ENCODE measurements at regions not wholly inside any gene's neighbourhood (a gene's known extent, or its start where the extent isn't known, plus 50 kb on each side); places are given as distances from the start of the nearest gene placed in this dataset.

DNA sequence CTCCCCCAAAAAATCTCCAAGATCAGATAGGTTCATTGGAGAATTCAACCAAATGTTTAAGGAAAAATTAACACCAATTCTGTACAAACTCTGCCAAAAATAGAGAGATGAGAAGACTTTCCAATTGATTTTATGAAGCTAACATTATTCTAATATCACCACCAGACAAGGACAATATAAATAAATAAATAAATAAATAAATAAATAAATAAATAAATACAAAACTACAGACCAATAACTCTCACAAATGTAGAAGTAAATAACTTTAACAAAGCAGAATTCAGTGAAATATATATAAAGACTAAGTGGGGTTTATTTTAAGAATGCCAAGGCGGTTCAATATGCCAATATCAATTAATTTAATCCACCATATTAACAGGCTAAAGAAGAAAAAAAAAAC, 425.9 kb upstream of the GHITM start:
- Histone ChIP-seq H3K4me3 (no peak overlapping the region), H3K36me3 (no peaks in the 10 kb centered on the region), H3K4me1 (ENCODE audit: insufficient read depth) (no peaks in the 10 kb centered on the region), H3K27me3 (no peaks in the 10 kb centered on the region), H3K27ac (no peak overlapping the region), H3K9me3 (no peaks in the 10 kb centered on the region)
- intact Hi-C loops (cut with DNase I) = no loop called here
- TF ChIP-seq EP300 (IDR thresholded peaks at IDR 0.05) (no peak), POLR2A (IDR thresholded peaks at IDR 0.05) (no peak)
- TF ChIP-seq, protein P1, sequence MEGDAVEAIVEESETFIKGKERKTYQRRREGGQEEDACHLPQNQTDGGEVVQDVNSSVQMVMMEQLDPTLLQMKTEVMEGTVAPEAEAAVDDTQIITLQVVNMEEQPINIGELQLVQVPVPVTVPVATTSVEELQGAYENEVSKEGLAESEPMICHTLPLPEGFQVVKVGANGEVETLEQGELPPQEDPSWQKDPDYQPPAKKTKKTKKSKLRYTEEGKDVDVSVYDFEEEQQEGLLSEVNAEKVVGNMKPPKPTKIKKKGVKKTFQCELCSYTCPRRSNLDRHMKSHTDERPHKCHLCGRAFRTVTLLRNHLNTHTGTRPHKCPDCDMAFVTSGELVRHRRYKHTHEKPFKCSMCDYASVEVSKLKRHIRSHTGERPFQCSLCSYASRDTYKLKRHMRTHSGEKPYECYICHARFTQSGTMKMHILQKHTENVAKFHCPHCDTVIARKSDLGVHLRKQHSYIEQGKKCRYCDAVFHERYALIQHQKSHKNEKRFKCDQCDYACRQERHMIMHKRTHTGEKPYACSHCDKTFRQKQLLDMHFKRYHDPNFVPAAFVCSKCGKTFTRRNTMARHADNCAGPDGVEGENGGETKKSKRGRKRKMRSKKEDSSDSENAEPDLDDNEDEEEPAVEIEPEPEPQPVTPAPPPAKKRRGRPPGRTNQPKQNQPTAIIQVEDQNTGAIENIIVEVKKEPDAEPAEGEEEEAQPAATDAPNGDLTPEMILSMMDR (IDR thresholded peaks at IDR 0.05) = no peak
- DNase-seq = no peak
- 46 to 100% (median 98%) methylated on average over 1 of the region's 1 CpG for whole genome bisulfite sequencing, 3 donors

DNA sequence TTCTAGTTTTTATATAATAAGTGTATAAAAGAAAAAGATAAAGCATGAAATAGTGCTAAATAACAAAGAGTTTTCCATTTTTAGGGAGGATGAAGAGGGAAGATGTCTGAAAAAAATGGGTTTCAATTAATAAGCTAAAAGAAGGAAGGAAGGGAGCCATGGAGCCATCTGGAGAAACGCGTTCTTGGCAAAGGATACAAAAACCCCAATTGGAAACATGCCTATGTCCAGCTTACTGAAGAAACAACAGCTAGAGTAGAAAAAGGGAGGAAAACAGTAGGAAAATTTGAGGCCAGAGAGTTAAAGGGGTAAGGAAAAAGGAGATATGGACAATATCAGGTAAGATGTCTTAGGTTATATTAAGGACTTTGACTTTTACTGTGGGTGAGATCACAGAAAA, 416.2 kb upstream of the GHITM start:
- intact Hi-C loops (cut with DNase I) = no loop called here
- DNase-seq = no peak
- H3K27me3 ChIP-seq = no peaks in the 10 kb centered on the region
- no peaks in the 10 kb centered on the region for H3K4me1 ChIP-seq (ENCODE audit: insufficient read depth)
- H3K4me3 ChIP-seq = no peak overlapping the region
- TF ChIP-seq POLR2A (IDR thresholded peaks at IDR 0.05) (no peak), EP300 (IDR thresholded peaks at IDR 0.05) (no peak)
- TF ChIP-seq, protein P1 (IDR thresholded peaks at IDR 0.05) = no peak
- no peaks in the 10 kb centered on the region for H3K36me3 ChIP-seq
- no peaks in the 10 kb centered on the region for H3K9me3 ChIP-seq
- WGBS, 3 donors = 6 to 12% (median 8%) methylated on average over 2 of the region's 2 CpGs
- no peak overlapping the region for H3K27ac ChIP-seq

DNA sequence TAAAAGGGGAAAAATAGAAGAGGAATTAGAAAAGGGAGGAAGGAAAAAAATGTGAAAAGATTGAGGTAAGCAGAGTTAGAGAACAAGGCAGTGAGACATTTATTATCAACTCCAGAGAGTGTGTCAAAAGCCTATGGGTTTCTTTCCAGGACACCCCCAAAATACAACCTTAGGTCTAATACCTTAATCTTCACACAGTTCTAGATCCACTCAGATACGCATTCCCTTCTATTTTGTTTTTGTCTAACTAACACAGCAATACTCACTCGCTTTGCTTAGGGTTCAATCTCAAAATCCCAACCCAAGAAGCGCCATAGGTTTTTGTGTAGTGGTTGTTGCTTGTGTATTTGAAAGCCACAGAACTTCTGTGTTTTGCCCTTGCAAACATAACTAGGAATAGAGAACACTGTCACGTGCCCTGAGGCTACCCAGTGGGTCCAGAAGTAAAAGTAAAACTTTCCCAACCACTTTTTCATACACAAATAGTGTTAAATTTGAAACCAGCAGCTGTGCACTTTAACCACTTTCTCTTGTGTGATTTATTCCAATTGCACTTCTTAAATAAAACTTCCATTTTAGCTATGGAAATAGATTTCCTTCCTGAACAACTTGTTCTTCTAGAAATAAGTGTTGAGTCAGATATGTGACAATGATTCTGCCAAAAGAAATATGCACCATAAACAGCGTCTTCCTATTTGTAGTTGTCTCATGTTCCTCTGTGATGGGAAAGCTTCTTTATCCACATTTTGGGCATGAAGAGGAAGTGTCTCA, 414.7 kb upstream of the GHITM start:
- intact Hi-C loops (cut with DNase I) = loop anchor here in 1 of 4 donors (1.0 kb wide), 1 partner anchor 407 kb away; no protein-coding TSS in a partner anchor
- H3K4me3 ChIP-seq = no peak overlapping the region
- no peaks in the 10 kb centered on the region for H3K9me3 ChIP-seq
- TF ChIP-seq, protein P1 (IDR thresholded peaks at IDR 0.05) = no peak
- no peak for TF ChIP-seq POLR2A (IDR thresholded peaks at IDR 0.05)
- no peak for TF ChIP-seq EP300 (IDR thresholded peaks at IDR 0.05)
- no peaks in the 10 kb centered on the region for H3K27me3 ChIP-seq
- no peaks in the 10 kb centered on the region for H3K4me1 ChIP-seq (ENCODE audit: insufficient read depth)
- no peak overlapping the region for H3K27ac ChIP-seq
- H3K36me3 ChIP-seq = no peaks in the 10 kb centered on the region
- 80 to 91% (median 86%) methylated on average over 5 of the region's 5 CpGs for WGBS, 3 donors
- DNase-seq = no peak

DNA sequence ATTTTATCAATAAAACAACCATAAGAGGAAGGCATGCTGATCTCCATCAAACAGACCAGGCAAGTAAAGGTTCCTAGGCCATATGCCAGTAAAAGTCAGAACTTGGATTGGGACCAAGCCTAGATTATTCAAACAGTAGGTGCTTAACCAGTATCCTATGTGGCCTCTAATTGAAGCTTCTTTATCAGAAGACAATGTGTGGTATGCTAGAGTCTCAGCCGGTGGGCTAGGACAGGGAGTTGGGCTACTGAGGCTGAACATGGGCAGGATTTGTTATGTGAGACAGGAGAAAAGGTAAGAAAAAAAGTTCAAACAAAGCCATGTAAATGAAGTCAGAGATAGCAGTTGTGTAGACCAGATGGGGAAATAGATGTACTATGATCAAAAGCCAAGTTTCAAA, 413.7 kb upstream of the GHITM start:
- Histone ChIP-seq H3K9me3 (no peaks in the 10 kb centered on the region), H3K4me1 (ENCODE audit: insufficient read depth) (no peaks in the 10 kb centered on the region), H3K27me3 (no peaks in the 10 kb centered on the region), H3K27ac (no peak overlapping the region), H3K4me3 (no peak overlapping the region), H3K36me3 (no peaks in the 10 kb centered on the region)
- TF ChIP-seq POLR2A (IDR thresholded peaks at IDR 0.05) (no peak), EP300 (IDR thresholded peaks at IDR 0.05) (no peak)
- TF ChIP-seq, protein P1 (IDR thresholded peaks at IDR 0.05) = no peak
- intact Hi-C loops (cut with DNase I) = no loop called here
- no peak for DNase-seq
- WGBS, 3 donors = 89 to 97% (median 92%) methylated on average over 1 of the region's 1 CpG
